K562 (cell line): ENCODE measurements at regions not wholly inside any gene's neighbourhood (a gene's known extent, or its start where the extent isn't known, plus 50 kb on each side); places are given as distances from the start of the nearest gene placed in this dataset.

Source experiments
- ATAC-seq: fragments of 200-7000 bp; cut with Tn5 transposase; 3 replicates; pipeline ENCODE4 v1.9.1; 2020; ENCODE audit warnings: moderate library complexity
- BruUV-seq: library from RNA; stranded (reverse); fragments of 400-500 nt; replicated peaks from 2 replicates; lab custom pipeline; 2021; lab: Mats Ljungman, UMichigan
- CTCF ChIA-PET: fragments of 300-600 bp; formaldehyde crosslinking; extraction: SDS; loops from one replicate; lab custom pipeline; 2021; ENCODE audit warnings: low intra/inter-chr PET ratio; lab: Yijun Ruan, JAX
- POLR2A ChIA-PET: fragments of 300-600, 350-650 bp; sonication (Branson Sonifier 250); formaldehyde crosslinking; extraction: SDS; loops from one replicate; lab custom pipeline; 2021; ENCODE audit warnings: antibody characterized with exemption, inconsistent platforms; lab: Yijun Ruan, JAX
- DNase-seq, 4 experiments: peaks; one replicate each; pipeline versions ENCODE4 v3.0.0 to v3.0.0-alpha.2; 2011 to 2018; ENCODE audit warnings: low spot score in 3 of 4, mixed read lengths in 3 of 4; ENCODE audit errors: extremely low read depth in 1 of 4
- FAIRE-seq: peaks from 2 replicates; lab custom pipeline; 2011; peaks lifted over from hg19 to GRCh38; lab: Jason Lieb, UNC
- H2AFZ ChIP-seq: 2 replicates; pipeline ENCODE4 v1.6.0; 2011; ENCODE audit warnings: low read depth, low read length, control low read depth, inconsistent platforms
- H3K27ac ChIP-seq: fragments of 200-600 bp; 3 replicates; pipeline ENCODE4 v1.8.0; 2011; ENCODE audit warnings: low read depth, mild to moderate bottlenecking, control low read depth, inconsistent platforms, low read length, moderate library complexity, mixed read lengths; ENCODE audit errors: extremely low read depth
- H3K27me3 ChIP-seq, 2 experiments: fragments of 300-600 bp in 1 of 2; 2 replicates in 1 of 2; 3 replicates in 1 of 2; pipeline versions ENCODE4 v1.6.0 to v1.8.0; 2011; ENCODE audit warnings: inconsistent platforms in 2 of 2, low read length in 2 of 2, mild to moderate bottlenecking in 1 of 2, mixed read lengths in 1 of 2, moderate library complexity in 1 of 2; ENCODE audit not compliant: control insufficient read depth in 2 of 2, insufficient read depth in 2 of 2
- H3K36me3 ChIP-seq: fragments of 300-600 bp; 3 replicates; pipeline ENCODE4 v1.8.0; 2011; ENCODE audit warnings: mild to moderate bottlenecking, low read length, inconsistent platforms; ENCODE audit not compliant: control insufficient read depth, insufficient read depth
- H3K4me1 ChIP-seq, 2 experiments: fragments of 200-600 bp in 1 of 2; replicated peaks in 1 of 2; 2 replicates in 1 of 2; 3 replicates in 1 of 2; pipeline versions ENCODE4 v1.5.1 to v1.8.0; 2011; ENCODE audit warnings: inconsistent platforms in 2 of 2, low read length in 2 of 2, mild to moderate bottlenecking in 1 of 2, mixed read lengths in 1 of 2, moderate library complexity in 1 of 2; ENCODE audit not compliant: control insufficient read depth in 2 of 2, insufficient read depth in 2 of 2
- H3K4me2 ChIP-seq: 2 replicates; pipeline ENCODE4 v1.6.1; 2011; ENCODE audit warnings: low read length, control low read depth, inconsistent platforms, mixed read lengths; ENCODE audit not compliant: insufficient read depth
- H3K4me3 ChIP-seq: fragments of 200-600 bp; sonication (generic), shearing (Covaris generic); 2 replicates; pipeline ENCODE4 v1.5.1; 2016; ENCODE audit warnings: control low read depth, inconsistent platforms
- H3K79me2 ChIP-seq: fragments of 200-600 bp; 3 replicates; pipeline ENCODE4 v1.8.0; 2011; ENCODE audit warnings: low read length, inconsistent platforms; ENCODE audit not compliant: control insufficient read depth, insufficient read depth
- H3K9ac ChIP-seq, 2 experiments: 2 replicates each; pipeline versions ENCODE4 v1.6.0 to v1.6.1; 2011; ENCODE audit warnings: low read depth in 2 of 2, low read length in 2 of 2, control low read depth in 1 of 2, inconsistent platforms in 1 of 2, mild to moderate bottlenecking in 1 of 2, mixed read lengths in 1 of 2; ENCODE audit not compliant: insufficient read depth in 1 of 2
- H3K9me1 ChIP-seq: one replicate; pipeline ENCODE4 v1.6.0; 2011; ENCODE audit warnings: inconsistent platforms, mild to moderate bottlenecking, low read length, moderate library complexity; ENCODE audit not compliant: control insufficient read depth, insufficient read depth
- H3K9me3 ChIP-seq: replicated peaks from 2 replicates; pipeline ENCODE4 v1.5.1; 2011; ENCODE audit warnings: low read depth, low read length, inconsistent platforms; ENCODE audit not compliant: control insufficient read depth, insufficient read depth
- H4K20me1 ChIP-seq: replicated peaks from 2 replicates; pipeline ENCODE4 v1.6.1; 2011; ENCODE audit warnings: low read length, inconsistent platforms, mixed read lengths; ENCODE audit not compliant: control insufficient read depth, insufficient read depth
- BACH1 ChIP-seq: fragments of 200-800 bp; sonication (Bioruptor generic); IDR thresholded peaks from 2 replicates; pipeline ENCODE4 v1.6.1; 2016; ENCODE audit warnings: missing genetic modification characterization, missing compliant biosample characterization
- CCNT2 ChIP-seq: IDR thresholded peaks from 2 replicates; pipeline ENCODE4 v1.6.1; 2011; ENCODE audit warnings: borderline replicate concordance, low read depth, mild to moderate bottlenecking, moderate library complexity, mixed read lengths, low read length; ENCODE audit not compliant: insufficient read length; ENCODE audit errors: extremely low read depth
- GTF2F1 ChIP-seq: IDR thresholded peaks from 2 replicates; pipeline ENCODE4 v1.6.1; 2011; ENCODE audit warnings: low read depth, low read length, improper control_type of control experiment
- ID3 ChIP-seq, 2 experiments: fragments of 250-450 bp in 1 of 2; fragments of 450-650 bp in 1 of 2; sonication (Bioruptor Pico) in 1 of 2; IDR thresholded peaks; 2 replicates each; pipeline versions ENCODE4 v1.6.1 to v1.8.0; 2016 to 2021; ENCODE audit warnings: mild to moderate bottlenecking in 2 of 2, moderate library complexity in 2 of 2, missing compliant biosample characterization in 1 of 2, missing genetic modification characterization in 1 of 2
- MED1 ChIP-seq: sonication (generic); formaldehyde crosslinking; IDR thresholded peaks from 2 replicates; pipeline ENCODE4 v1.8.1; 2023; ENCODE audit warnings: missing genetic modification reagents, borderline replicate concordance
- MTA2 ChIP-seq: fragments of 450-650 bp; IDR thresholded peaks from 2 replicates; pipeline ENCODE4 v1.6.1; 2016; ENCODE audit warnings: low read depth
- PBX2 ChIP-seq, 2 experiments: IDR thresholded peaks in 1 of 2; conservative IDR thresholded peaks in 1 of 2; 2 replicates each; pipeline ENCODE4 v1.6.1; 2016; ENCODE audit warnings: low read depth in 2 of 2, mild to moderate bottlenecking in 1 of 2, missing compliant biosample characterization in 1 of 2, missing genetic modification characterization in 1 of 2, moderate library complexity in 1 of 2
- SIN3B ChIP-seq: fragments of 450-650 bp; IDR thresholded peaks from 2 replicates; pipeline ENCODE4 v1.6.1; 2017; ENCODE audit warnings: low read depth, mild to moderate bottlenecking, moderate library complexity
- SIX5 ChIP-seq, 2 experiments: IDR thresholded peaks; 2 replicates each; pipeline ENCODE4 v1.6.1; 2011; ENCODE audit warnings: low read length in 2 of 2, borderline replicate concordance in 1 of 2, low read depth in 1 of 2, mild to moderate bottlenecking in 1 of 2, moderate library complexity in 1 of 2; ENCODE audit not compliant: insufficient read depth in 1 of 2
- SMAD3 ChIP-seq: fragments of 450-650 bp; formaldehyde crosslinking; conservative IDR thresholded peaks from 2 replicates; pipeline ENCODE4 v1.4.0; 2020; ENCODE audit warnings: mild to moderate bottlenecking
- ZBTB2 ChIP-seq: fragments of 450-650 bp; IDR thresholded peaks from 2 replicates; pipeline ENCODE4 v1.6.1; 2016; ENCODE audit warnings: antibody characterized with exemption
- ZFP91 ChIP-seq: sonication (generic); formaldehyde crosslinking; IDR thresholded peaks from 2 replicates; pipeline ENCODE4 v1.8.0; 2022; ENCODE audit warnings: mild to moderate bottlenecking, missing genetic modification reagents
- ZNF644 ChIP-seq: fragments of 200-800 bp; sonication (Bioruptor generic); IDR thresholded peaks from 2 replicates; pipeline ENCODE4 v1.6.1; 2016; ENCODE audit warnings: low read depth, missing genetic modification characterization, missing compliant biosample characterization
- WGBS: fragments of 100-300 bp; shearing (Covaris generic); methylation state at CpG from one replicate; pipeline ENCODE4 v1.1.6; 2016; ENCODE audit warnings: low coverage, mixed read lengths; ENCODE audit not compliant: insufficient coverage; ENCODE audit errors: missing lambda C conversion rate; 5-methylcytosine and 5-hydroxymethylcytosine counted together
- in situ Hi-C: fragments of 300-500 bp; cut with MboI; formaldehyde crosslinking; loops from 4 replicates; pipeline ENCODE4 v1.15.0; 2018; ENCODE audit warnings: inconsistent platforms, mixed read lengths
- intact Hi-C: fragments of 100-400 bp; cut with micrococcal nuclease; formaldehyde crosslinking; loops from 2 replicates; pipeline ENCODE4 v1.14.2; 2022

GRCh38 chr10:8279598-8279997 is 225.1 kb downstream of the GATA3 start:
- H3K79me2 ChIP-seq = no peaks in the 10 kb centered on the region
- BruUV-seq = no TSS peak
- no peaks in the 10 kb centered on the region for H3K9me3 ChIP-seq
- H3K9me1 ChIP-seq = no peaks in the 10 kb centered on the region
- POLR2A ChIA-PET = interaction anchor here (0.6 kb wide), 1 partner anchor 192 kb away, joined by 4 read pairs; no protein-coding TSS in a partner anchor
- no peak overlapping the region for H3K4me2 ChIP-seq
- CTCF ChIA-PET = no interaction called here
- no peaks in the 10 kb centered on the region for H3K36me3 ChIP-seq
- intact Hi-C loops (no loop called here), in situ Hi-C loops (no loop called here)
- 0% methylated on average over 2 of the region's 2 CpGs for WGBS
- H3K27ac ChIP-seq = no peak overlapping the region
- H2AFZ ChIP-seq = no peak overlapping the region
- FAIRE-seq (no peak), ATAC-seq (no peak), DNase-seq (no peak)
- no peak overlapping the region for H3K9ac ChIP-seq
- no peaks in the 10 kb centered on the region for H3K4me1 ChIP-seq
- H3K4me3 ChIP-seq = no peak overlapping the region
- H4K20me1 ChIP-seq = no peaks in the 10 kb centered on the region
- H3K27me3 ChIP-seq = peaks cover 0 to 5% of the 10 kb centered on the region in 2 experiments; a peak in 3 of 5 replicates
- no peak for TF ChIP-seq ZBTB2
- no peak for TF ChIP-seq ID3 (CRISPR knock-in tag; IDR thresholded peaks at IDR 0.05)
- no peak for TF ChIP-seq ID3 (tag; IDR thresholded peaks at IDR 0.05)
- TF ChIP-seq ZFP91 (CRISPR knock-in tag) = no peak
- no peak for TF ChIP-seq SMAD3
- TF ChIP-seq GTF2F1 = no peak
- TF ChIP-seq ZNF644 (tag) = no peak
- no peak for TF ChIP-seq CCNT2
- TF ChIP-seq MTA2 = no peak
- TF ChIP-seq MED1 (CRISPR knock-in tag) = no peak
- no peak for TF ChIP-seq BACH1 (tag)
- TF ChIP-seq SIN3B = no peak
- no peak for TF ChIP-seq SIX5 (IDR thresholded peaks at IDR 0.05; ENCODE audit: borderline replicate concordance in 1 of 2, insufficient read depth in 1 of 2, low read depth in 1 of 2, low read length in 2 of 2)
- TF ChIP-seq PBX2 (CRISPR knock-in tag; IDR thresholded peaks at IDR 0.05; ENCODE audit: low read depth) = no peak
- no peak for TF ChIP-seq PBX2 (tag; conservative IDR thresholded peaks at IDR 0.05; ENCODE audit: low read depth)
